HG03432 (cell line): ENCODE measurements at regions not wholly inside any gene's neighbourhood (a gene's known extent, or its start where the extent isn't known, plus 50 kb on each side); places are given as distances from the start of the nearest gene placed in this dataset.
"Not testable (repeated sequence)": the region's sequence is repeated elsewhere in the genome, so short reads cannot be mapped to it uniquely, and the experiment has no call there.

ENCODE experiments used
- ATAC-seq: cut with Tn5 transposase; IDR thresholded peaks from one replicate; pipeline ENCODE4 v1.9.1; 2021; ENCODE audit warnings: mild to moderate bottlenecking, moderate library complexity; ENCODE audit not compliant: unreplicated experiment

GRCh38 chr2:21759819-21760218, 636.1 kb downstream of the TDRD15 start:
- no peak for ATAC-seq

- ATAC-seq: no peak
Measured at GRCh38 chr2:21761361-21761760, 637.6 kb downstream of the TDRD15 start.

- no peak for ATAC-seq
Measured at GRCh38 chr2:21763501-21763900, 639.7 kb downstream of the TDRD15 start.

- no peak for ATAC-seq
Measured at GRCh38 chr2:21770787-21771186, 647.0 kb downstream of the TDRD15 start.

- ATAC-seq: no peak
Measured at GRCh38 chr2:21772624-21773023, 648.9 kb downstream of the TDRD15 start.

GRCh38 chr2:21773168-21773567, 649.4 kb downstream of the TDRD15 start:
- ATAC-seq: no peak

- ATAC-seq: no peak
Measured at GRCh38 chr2:21774691-21775368, 651.1 kb downstream of the TDRD15 start.

GRCh38 chr2:21779786-21780185, 656.0 kb downstream of the TDRD15 start:
- no peak for ATAC-seq

- no peak for ATAC-seq
Measured at GRCh38 chr2:21781962-21782361, 658.2 kb downstream of the TDRD15 start.

- ATAC-seq: no peak
Measured at GRCh38 chr2:21782866-21783265, 659.1 kb downstream of the TDRD15 start.

GRCh38 chr2:21787941-21788340, 664.2 kb downstream of the TDRD15 start:
- no peak for ATAC-seq

GRCh38 chr2:21790311-21790710, 666.5 kb downstream of the TDRD15 start:
- not testable (repeated sequence) for ATAC-seq

- ATAC-seq: no peak
Measured at GRCh38 chr2:21792571-21792970, 668.8 kb downstream of the TDRD15 start.

GRCh38 chr2:21793461-21793860, 669.7 kb downstream of the TDRD15 start:
- ATAC-seq: no peak

GRCh38 chr2:21794611-21795010, 670.8 kb downstream of the TDRD15 start:
- no peak for ATAC-seq

GRCh38 chr2:21800356-21800755, 676.6 kb downstream of the TDRD15 start:
- ATAC-seq: no peak

- ATAC-seq: no peak
Measured at GRCh38 chr2:21803550-21803949, 679.8 kb downstream of the TDRD15 start.

- ATAC-seq: no peak
Measured at GRCh38 chr2:21804151-21804550, 680.4 kb downstream of the TDRD15 start.

GRCh38 chr2:21811541-21811940, 687.8 kb downstream of the TDRD15 start:
- no peak for ATAC-seq

- no peak for ATAC-seq
Measured at GRCh38 chr2:21812766-21813165, 689.0 kb downstream of the TDRD15 start.

- ATAC-seq: no peak
Measured at GRCh38 chr2:21814588-21815149, 690.9 kb downstream of the TDRD15 start.

- ATAC-seq: no peak
Measured at GRCh38 chr2:21818212-21818795, 694.5 kb downstream of the TDRD15 start.
